ENCODE measurements at regions not wholly inside any gene's neighbourhood (a gene's known extent, or its start where the extent isn't known, plus 50 kb on each side); places are given as distances from the start of the nearest gene placed in this dataset.

GRCh38 chr6:67285770-67286495 lies 1349.1 kb upstream of the ADGRB3 start:
- Histone ChIP-seq H3K27ac (ENCODE audit: low read depth in 1 of 2, low read length in 2 of 2) (no peak overlapping the region), H3K4me3 (ENCODE audit: low read length) (no peak overlapping the region), H3K9me3 (ENCODE audit: control insufficient read depth in 1 of 2, insufficient read depth in 1 of 2, low read length in 2 of 2) (no peaks in the 10 kb centered on the region), H3K36me3 (ENCODE audit: insufficient read depth, low read length) (no peaks in the 10 kb centered on the region), H3K4me1 (ENCODE audit: insufficient read depth, low read length) (no peaks in the 10 kb centered on the region), H3K27me3 (ENCODE audit: control insufficient read depth in 1 of 2, insufficient read depth in 2 of 2, low read length in 2 of 2) (no peaks in the 10 kb centered on the region)
- Mint-ChIP-seq H3K4me3 (no peak overlapping the region), H3K27ac (no peak overlapping the region), H3K4me1 (ENCODE audit: low read depth) (no peaks in the 10 kb centered on the region), H3K27me3 (no peaks in the 10 kb centered on the region), H3K36me3 (ENCODE audit: low read depth) (no peaks in the 10 kb centered on the region), H3K9me3 (peaks cover 21% of the 10 kb centered on the region)
- ChIA-PET CTCF (no interaction called here), POLR2A (no interaction called here)
- intact Hi-C loops (cut with DNase I, micrococcal nuclease) = no loop called here
- TF ChIP-seq CTCF (IDR thresholded peaks at IDR 0.05) = no peak
- no peak for ATAC-seq (ENCODE audit: poor library complexity)
- DNase-seq = no peak

GRCh38 chr6:67277312-67277711 lies 1357.8 kb upstream of the ADGRB3 start:
- ATAC-seq (ENCODE audit: poor library complexity) = no peak
- no peaks in the 10 kb centered on the region for H3K9me3 ChIP-seq (ENCODE audit: control insufficient read depth in 1 of 2, insufficient read depth in 1 of 2, low read length in 2 of 2)
- intact Hi-C loops (cut with DNase I, micrococcal nuclease) = no loop called here
- Mint-ChIP-seq H3K4me1 (ENCODE audit: low read depth) (no peaks in the 10 kb centered on the region), H3K27me3 (no peaks in the 10 kb centered on the region), H3K36me3 (ENCODE audit: low read depth) (no peaks in the 10 kb centered on the region), H3K9me3 (peaks cover 2% of the 10 kb centered on the region), H3K27ac (no peak overlapping the region), H3K4me3 (no peak overlapping the region)
- ChIA-PET CTCF (no interaction called here), POLR2A (no interaction called here)
- H3K4me1 ChIP-seq (ENCODE audit: insufficient read depth, low read length) = no peaks in the 10 kb centered on the region
- no peak for TF ChIP-seq CTCF (IDR thresholded peaks at IDR 0.05)
- no peak overlapping the region for H3K4me3 ChIP-seq (ENCODE audit: low read length)
- no peak for DNase-seq
- no peak overlapping the region for H3K27ac ChIP-seq (ENCODE audit: low read depth in 1 of 2, low read length in 2 of 2)
- no peaks in the 10 kb centered on the region for H3K36me3 ChIP-seq (ENCODE audit: insufficient read depth, low read length)
- no peaks in the 10 kb centered on the region for H3K27me3 ChIP-seq (ENCODE audit: control insufficient read depth in 1 of 2, insufficient read depth in 2 of 2, low read length in 2 of 2)

GRCh38 chr6:67265996-67266921 lies 1368.8 kb upstream of the ADGRB3 start:
- H3K27me3 ChIP-seq (ENCODE audit: control insufficient read depth in 1 of 2, insufficient read depth in 2 of 2, low read length in 2 of 2) = no peaks in the 10 kb centered on the region
- DNase-seq = no peak
- Mint-ChIP-seq H3K4me1 (ENCODE audit: low read depth) (no peaks in the 10 kb centered on the region), H3K4me3 (no peak overlapping the region), H3K27ac (no peak overlapping the region), H3K36me3 (ENCODE audit: low read depth) (no peaks in the 10 kb centered on the region), H3K27me3 (no peaks in the 10 kb centered on the region), H3K9me3 (peaks cover 12% of the 10 kb centered on the region)
- no peaks in the 10 kb centered on the region for H3K36me3 ChIP-seq (ENCODE audit: insufficient read depth, low read length)
- no peak overlapping the region for H3K27ac ChIP-seq (ENCODE audit: low read depth in 1 of 2, low read length in 2 of 2)
- intact Hi-C loops (cut with DNase I, micrococcal nuclease) = no loop called here
- ChIA-PET POLR2A (no interaction called here), CTCF (no interaction called here)
- TF ChIP-seq CTCF (IDR thresholded peaks at IDR 0.05) = no peak
- no peak overlapping the region for H3K4me3 ChIP-seq (ENCODE audit: low read length)
- peaks cover 0 to 12% of the 10 kb centered on the region in 2 experiments for H3K9me3 ChIP-seq (ENCODE audit: control insufficient read depth in 1 of 2, insufficient read depth in 1 of 2, low read length in 2 of 2)
- ATAC-seq (ENCODE audit: poor library complexity) = no peak
- no peaks in the 10 kb centered on the region for H3K4me1 ChIP-seq (ENCODE audit: insufficient read depth, low read length)
